Fibroblast of mammary gland (primary cell): ENCODE measurements at regions not wholly inside any gene's neighbourhood (a gene's known extent, or its start where the extent isn't known, plus 50 kb on each side); places are given as distances from the start of the nearest gene placed in this dataset.
"Not testable (repeated sequence)": the region's sequence is repeated elsewhere in the genome, so short reads cannot be mapped to it uniquely, and the experiment has no call there.

Experiments
- DNase-seq: peaks from one replicate; pipeline ENCODE4 v3.0.0-alpha.2; 2010; ENCODE audit warnings: low read depth
- H3K4me3 ChIP-seq: 2 replicates; pipeline ENCODE4 v1.5.1; 2011; ENCODE audit warnings: low read depth, mild to moderate bottlenecking, low read length, moderate library complexity; ENCODE audit not compliant: control insufficient read depth
- TF ChIP-seq, protein P1 (sequence below): conservative IDR thresholded peaks from 2 replicates; pipeline ENCODE4 v1.5.1; 2011; ENCODE audit warnings: low read depth, low read length, inconsistent platforms; ENCODE audit not compliant: control insufficient read depth, insufficient read depth

- not testable (repeated sequence) for DNase-seq, H3K4me3 ChIP-seq
These were observed 111.5 kb upstream of the BDP1 start for GRCh38 chr5:71343994-71344393.

DNA sequence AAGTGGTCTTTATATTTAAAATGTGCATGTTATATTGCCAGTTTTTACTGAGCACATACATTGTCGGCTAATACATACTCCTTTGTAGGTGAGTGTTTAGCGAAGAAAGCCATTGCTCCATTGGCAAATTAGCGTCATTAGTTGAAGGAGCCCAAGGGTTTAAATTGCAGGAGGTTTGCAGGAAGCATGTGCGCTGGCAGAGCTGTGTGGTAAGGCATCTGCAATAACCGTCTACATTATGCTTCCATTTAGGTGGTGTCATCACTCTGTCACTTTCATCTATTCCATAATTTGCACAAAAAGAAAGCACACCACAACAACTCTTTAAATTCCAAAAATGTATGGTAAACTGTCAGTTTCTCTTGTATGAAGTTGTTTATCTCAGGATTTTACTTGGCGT is 82.8 kb upstream of the BDP1 start:
- not testable (repeated sequence) for DNase-seq, H3K4me3 ChIP-seq

DNA sequence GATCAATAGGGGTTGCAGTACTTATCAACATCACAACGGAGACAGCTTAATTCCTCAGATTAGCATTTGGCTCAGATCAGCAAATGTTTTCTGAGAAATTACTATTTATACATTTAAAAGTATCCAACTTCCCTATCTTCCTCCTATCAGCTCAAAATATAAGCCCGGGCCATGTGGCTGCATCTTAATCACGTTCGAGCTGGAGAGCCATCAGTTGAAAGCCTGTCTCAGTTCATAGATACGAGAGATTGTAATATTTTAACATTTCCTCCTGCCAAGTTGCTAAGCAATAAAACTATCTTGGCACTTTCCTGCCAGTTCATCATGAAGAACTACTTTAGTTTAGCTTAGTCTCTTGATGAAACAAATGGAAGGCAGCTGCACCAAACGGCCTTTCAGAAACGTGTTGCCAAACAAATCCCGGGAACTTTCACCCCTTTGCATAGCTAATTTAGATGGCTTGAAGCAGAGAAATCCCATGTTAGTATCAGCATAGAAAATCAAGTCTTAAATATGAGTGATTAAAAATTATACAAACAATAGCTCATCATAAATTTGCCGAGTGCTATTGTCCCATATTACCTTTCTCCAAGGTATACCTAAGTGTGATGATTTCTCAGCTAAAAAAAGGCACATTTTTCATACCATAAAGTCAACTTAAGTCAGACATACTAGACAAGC is 82.3 kb upstream of the BDP1 start:
- DNase-seq, H3K4me3 ChIP-seq: not testable (repeated sequence)

DNA sequence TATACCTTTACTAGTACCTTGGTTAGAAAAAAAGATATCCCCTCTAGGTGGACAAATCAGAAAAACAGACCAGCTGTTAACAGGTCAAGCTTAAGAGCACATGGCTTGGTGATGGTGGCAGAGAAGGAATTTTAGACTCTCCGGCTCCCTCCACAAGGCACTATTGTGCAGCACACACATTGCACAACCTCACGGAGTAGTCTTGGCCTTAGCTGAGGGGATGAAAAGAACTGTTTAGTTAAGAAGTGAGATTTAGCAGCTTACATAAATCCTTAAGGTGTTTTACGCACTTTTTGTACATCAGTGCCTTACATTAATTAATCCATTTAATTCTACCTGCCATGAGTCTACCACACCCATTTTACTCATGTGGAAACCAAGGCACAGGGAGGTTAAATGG is 71.2 kb upstream of the BDP1 start:
- not testable (repeated sequence) for H3K4me3 ChIP-seq, DNase-seq

DNA sequence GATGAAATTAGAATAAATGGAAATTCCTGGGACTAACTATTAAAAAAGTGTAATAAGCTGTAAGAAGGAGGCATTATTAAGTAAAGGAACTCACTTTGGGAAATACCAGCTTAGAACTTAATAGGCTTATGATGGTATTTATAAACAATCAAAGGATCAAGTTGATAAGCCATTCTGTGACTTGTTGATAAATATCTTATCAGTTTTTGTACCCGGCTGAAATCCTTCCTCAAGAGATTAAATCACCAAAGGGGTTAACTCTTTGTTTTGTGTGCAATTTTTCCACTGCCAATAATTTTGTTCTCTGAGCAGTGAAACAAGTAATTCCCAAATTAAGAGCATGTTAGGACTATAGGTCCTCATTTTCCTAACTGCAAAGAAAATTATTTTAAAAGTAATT is 70.7 kb upstream of the BDP1 start:
- DNase-seq = no peak
- TF ChIP-seq, protein P1, sequence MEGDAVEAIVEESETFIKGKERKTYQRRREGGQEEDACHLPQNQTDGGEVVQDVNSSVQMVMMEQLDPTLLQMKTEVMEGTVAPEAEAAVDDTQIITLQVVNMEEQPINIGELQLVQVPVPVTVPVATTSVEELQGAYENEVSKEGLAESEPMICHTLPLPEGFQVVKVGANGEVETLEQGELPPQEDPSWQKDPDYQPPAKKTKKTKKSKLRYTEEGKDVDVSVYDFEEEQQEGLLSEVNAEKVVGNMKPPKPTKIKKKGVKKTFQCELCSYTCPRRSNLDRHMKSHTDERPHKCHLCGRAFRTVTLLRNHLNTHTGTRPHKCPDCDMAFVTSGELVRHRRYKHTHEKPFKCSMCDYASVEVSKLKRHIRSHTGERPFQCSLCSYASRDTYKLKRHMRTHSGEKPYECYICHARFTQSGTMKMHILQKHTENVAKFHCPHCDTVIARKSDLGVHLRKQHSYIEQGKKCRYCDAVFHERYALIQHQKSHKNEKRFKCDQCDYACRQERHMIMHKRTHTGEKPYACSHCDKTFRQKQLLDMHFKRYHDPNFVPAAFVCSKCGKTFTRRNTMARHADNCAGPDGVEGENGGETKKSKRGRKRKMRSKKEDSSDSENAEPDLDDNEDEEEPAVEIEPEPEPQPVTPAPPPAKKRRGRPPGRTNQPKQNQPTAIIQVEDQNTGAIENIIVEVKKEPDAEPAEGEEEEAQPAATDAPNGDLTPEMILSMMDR = no peak
- H3K4me3 ChIP-seq = no peak overlapping the region

DNA sequence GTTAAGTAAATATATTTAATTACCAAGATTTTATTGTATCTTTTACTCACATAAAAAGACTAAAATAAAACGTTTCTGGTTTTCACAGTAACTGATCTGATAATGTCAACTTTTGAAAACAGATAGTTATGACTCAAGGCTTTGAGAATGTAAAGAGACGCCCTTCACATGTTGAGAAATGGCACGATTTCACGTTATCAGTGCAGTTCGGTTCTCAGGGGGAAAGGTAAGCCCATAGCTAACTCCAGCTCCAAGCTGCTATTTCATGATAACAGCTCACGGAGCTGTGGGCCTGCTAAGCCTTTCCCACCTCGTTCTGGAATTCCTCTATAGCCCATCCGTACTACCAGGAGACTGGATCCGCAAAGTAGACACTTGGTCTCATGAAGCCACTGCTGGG is 70.2 kb upstream of the BDP1 start:
- H3K4me3 ChIP-seq, DNase-seq: not testable (repeated sequence)

DNA sequence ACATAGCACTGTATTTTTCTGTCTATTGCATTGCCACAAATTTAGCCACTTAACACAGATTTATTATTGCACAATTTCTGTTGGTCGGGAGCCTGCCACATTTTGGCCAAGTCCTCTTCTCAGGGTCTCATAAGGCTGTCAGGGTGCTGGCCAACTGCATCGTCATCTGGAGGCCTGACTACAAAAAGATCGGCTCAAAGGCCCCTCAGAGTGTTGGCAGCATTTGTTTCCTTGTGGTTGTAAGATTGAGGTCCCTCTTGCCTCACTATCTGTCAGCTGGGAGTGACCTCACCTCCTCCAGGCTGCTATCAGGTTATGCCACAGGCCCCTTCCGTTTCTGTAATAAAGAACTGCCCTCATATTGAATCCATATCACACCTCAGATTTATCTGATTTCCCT is 67.3 kb upstream of the BDP1 start:
- DNase-seq = peak; percentile 6
- not testable (repeated sequence) for H3K4me3 ChIP-seq

DNA sequence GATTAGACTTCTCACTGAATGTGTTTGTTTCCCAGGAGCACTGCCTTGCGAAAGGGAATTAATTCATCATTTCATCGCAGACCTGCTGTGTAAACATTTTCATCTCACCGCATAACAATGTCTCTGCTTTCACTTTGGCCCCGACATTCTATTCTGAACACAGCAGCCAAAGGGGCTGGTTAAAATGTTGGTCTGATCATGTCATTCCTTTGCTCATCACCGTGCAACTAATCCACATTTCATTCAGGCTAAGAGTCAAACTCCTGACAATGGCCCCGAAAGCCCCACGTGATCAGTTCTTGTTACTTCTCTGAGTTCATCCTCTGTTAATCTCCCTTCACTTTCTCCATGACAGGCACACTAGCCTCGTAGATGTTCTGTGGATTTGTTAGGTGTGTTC is 57.1 kb upstream of the BDP1 start:
- not testable (repeated sequence) for H3K4me3 ChIP-seq
- DNase-seq = peak; percentile 3

- not testable (repeated sequence) for DNase-seq, H3K4me3 ChIP-seq
These were observed 56.6 kb upstream of the BDP1 start for GRCh38 chr5:71398859-71399258.

DNA sequence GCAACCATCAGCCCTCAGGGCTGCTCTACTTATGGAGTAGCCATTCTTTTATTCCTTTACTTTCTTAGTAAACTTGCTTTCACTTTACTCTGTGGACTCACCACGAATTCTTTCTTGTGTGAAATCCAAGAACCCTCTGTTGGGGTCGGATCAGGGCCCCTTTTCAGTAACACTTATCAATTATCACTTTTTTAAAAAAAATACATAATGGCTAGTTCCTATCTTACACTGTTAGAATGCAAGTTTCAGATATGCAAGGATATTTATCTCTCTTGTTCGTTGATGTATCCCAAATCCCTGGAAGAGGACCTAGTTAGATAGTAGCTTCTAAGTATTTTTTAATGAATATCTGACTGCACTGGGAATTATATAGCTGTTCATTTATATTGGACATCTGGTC is 56.0 kb upstream of the BDP1 start:
- H3K4me3 ChIP-seq, DNase-seq: not testable (repeated sequence)

- not testable (repeated sequence) for DNase-seq
These were observed 54.8 kb upstream of the BDP1 start for GRCh38 chr5:71400626-71401025.

GRCh38 chr5:71401150-71401549 is 54.3 kb upstream of the BDP1 start:
- DNase-seq, H3K4me3 ChIP-seq: not testable (repeated sequence)

More at GRCh38 chr5:71400626-71401025, 54.8 kb upstream of the BDP1 start:
- not testable (repeated sequence) for H3K4me3 ChIP-seq

GRCh38 chr5:71401564-71401963 is 53.9 kb upstream of the BDP1 start:
- not testable (repeated sequence) for DNase-seq, H3K4me3 ChIP-seq

DNA sequence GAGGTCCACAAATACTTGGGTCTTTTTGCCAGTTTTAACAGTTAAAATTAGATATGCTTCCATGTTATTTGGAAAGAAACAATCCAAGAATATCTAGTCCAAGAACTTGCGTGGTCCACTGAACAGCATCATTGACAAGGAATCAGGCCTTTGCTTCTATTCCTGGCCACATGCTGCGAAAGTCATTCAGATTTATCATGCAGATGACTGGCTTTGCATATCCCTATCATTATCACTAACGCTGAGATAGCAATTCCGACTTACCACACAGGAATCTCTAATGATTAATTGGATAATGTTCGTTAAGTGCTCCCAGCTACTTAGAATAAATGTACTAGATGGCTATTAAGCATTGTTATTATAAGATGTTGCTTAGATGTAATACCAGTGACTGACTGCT is 51.0 kb upstream of the BDP1 start:
- not testable (repeated sequence) for H3K4me3 ChIP-seq, DNase-seq

- not testable (repeated sequence) for DNase-seq, H3K4me3 ChIP-seq
These were observed 50.5 kb upstream of the BDP1 start for GRCh38 chr5:71404936-71405335.
